ENCODE measurements at regions not wholly inside any gene's neighbourhood (a gene's known extent, or its start where the extent isn't known, plus 50 kb on each side); places are given as distances from the start of the nearest gene placed in this dataset.

GRCh38 chr18:64699081-64699480, 550.2 kb upstream of the LINC00305 start:
- no peaks in the 10 kb centered on the region for H3K27me3 ChIP-seq (ENCODE audit: low read depth, low read length)
- H3K4me2 ChIP-seq (ENCODE audit: low read length): no peak overlapping the region
- H2AFZ ChIP-seq (ENCODE audit: low read depth, low read length): no peak overlapping the region
- no peak for TF ChIP-seq EZH2phosphoT487 (IDR thresholded peaks at IDR 0.05; ENCODE audit: low read depth)
- no peak for TF ChIP-seq CTCF (IDR thresholded peaks at IDR 0.05; ENCODE audit: low read depth, low read length)
- H3K9ac ChIP-seq (ENCODE audit: low read length): no peak overlapping the region
- no peaks in the 10 kb centered on the region for H3K36me3 ChIP-seq (replicated peaks; ENCODE audit: low read depth, low read length)
- H3K79me2 ChIP-seq (ENCODE audit: low read length): no peaks in the 10 kb centered on the region
- H3K9me3 ChIP-seq (ENCODE audit: insufficient read depth, low read length): no peaks in the 10 kb centered on the region
- no peak overlapping the region for H3K27ac ChIP-seq (ENCODE audit: low read length)
- H3K4me3 ChIP-seq (ENCODE audit: low read length): no peak overlapping the region
- H4K20me1 ChIP-seq (ENCODE audit: insufficient read depth, low read length): no peaks in the 10 kb centered on the region
- H3K4me1 ChIP-seq (ENCODE audit: low read length): no peaks in the 10 kb centered on the region; the same call in 1 of the 2 replicates

GRCh38 chr18:64695851-64696553, 547.1 kb upstream of the LINC00305 start:
- TF ChIP-seq EZH2phosphoT487 (IDR thresholded peaks at IDR 0.05; ENCODE audit: low read depth): no peak
- no peak for TF ChIP-seq CTCF (IDR thresholded peaks at IDR 0.05; ENCODE audit: low read depth, low read length)
- no peak overlapping the region for H3K9ac ChIP-seq (ENCODE audit: low read length)
- H4K20me1 ChIP-seq (ENCODE audit: insufficient read depth, low read length): no peaks in the 10 kb centered on the region

GRCh38 chr18:64693766-64694165, 544.9 kb upstream of the LINC00305 start:
- no peak overlapping the region for H3K27ac ChIP-seq (ENCODE audit: low read length)
- no peaks in the 10 kb centered on the region for H3K9me3 ChIP-seq (ENCODE audit: insufficient read depth, low read length)
- H3K9ac ChIP-seq (ENCODE audit: low read length): no peak overlapping the region
- H4K20me1 ChIP-seq (ENCODE audit: insufficient read depth, low read length): no peaks in the 10 kb centered on the region
- no peak overlapping the region for H3K4me3 ChIP-seq (ENCODE audit: low read length)
- no peaks in the 10 kb centered on the region for H3K36me3 ChIP-seq (replicated peaks; ENCODE audit: low read depth, low read length)
- no peaks in the 10 kb centered on the region; the same call in 1 of the 2 replicates for H3K4me1 ChIP-seq (ENCODE audit: low read length)
- no peaks in the 10 kb centered on the region for H3K79me2 ChIP-seq (ENCODE audit: low read length)
- H3K4me2 ChIP-seq (ENCODE audit: low read length): no peak overlapping the region
- H3K27me3 ChIP-seq (ENCODE audit: low read depth, low read length): no peaks in the 10 kb centered on the region
- H2AFZ ChIP-seq (ENCODE audit: low read depth, low read length): no peak overlapping the region
- TF ChIP-seq CTCF (IDR thresholded peaks at IDR 0.05; ENCODE audit: low read depth, low read length): no peak
- TF ChIP-seq EZH2phosphoT487 (IDR thresholded peaks at IDR 0.05; ENCODE audit: low read depth): no peak

More at GRCh38 chr18:64695851-64696553, 547.1 kb upstream of the LINC00305 start:
- no peak overlapping the region for H3K4me3 ChIP-seq (ENCODE audit: low read length)
- H3K27ac ChIP-seq (ENCODE audit: low read length): no peak overlapping the region
- no peak overlapping the region for H3K4me2 ChIP-seq (ENCODE audit: low read length)
- no peaks in the 10 kb centered on the region for H3K36me3 ChIP-seq (replicated peaks; ENCODE audit: low read depth, low read length)
- no peaks in the 10 kb centered on the region for H3K27me3 ChIP-seq (ENCODE audit: low read depth, low read length)
- no peaks in the 10 kb centered on the region for H3K9me3 ChIP-seq (ENCODE audit: insufficient read depth, low read length)
- H3K79me2 ChIP-seq (ENCODE audit: low read length): no peaks in the 10 kb centered on the region
- H2AFZ ChIP-seq (ENCODE audit: low read depth, low read length): peak overlapping the region; percentile 64
- no peaks in the 10 kb centered on the region; the same call in 1 of the 2 replicates for H3K4me1 ChIP-seq (ENCODE audit: low read length)

GRCh38 chr18:64692826-64693225, 543.9 kb upstream of the LINC00305 start:
- H3K4me3 ChIP-seq (ENCODE audit: low read length): no peak overlapping the region
- TF ChIP-seq EZH2phosphoT487 (IDR thresholded peaks at IDR 0.05; ENCODE audit: low read depth): no peak
- TF ChIP-seq CTCF (IDR thresholded peaks at IDR 0.05; ENCODE audit: low read depth, low read length): no peak

More at GRCh38 chr18:64692826-64693225, 543.9 kb upstream of the LINC00305 start:
- Histone ChIP-seq H3K4me2 (ENCODE audit: low read length) (no peak overlapping the region), H3K27ac (ENCODE audit: low read length) (no peak overlapping the region), H3K9ac (ENCODE audit: low read length) (no peak overlapping the region), H3K4me1 (ENCODE audit: low read length) (no peaks in the 10 kb centered on the region; the same call in 1 of the 2 replicates), H3K27me3 (ENCODE audit: low read depth, low read length) (no peaks in the 10 kb centered on the region), H3K79me2 (ENCODE audit: low read length) (no peaks in the 10 kb centered on the region), H3K36me3 (replicated peaks; ENCODE audit: low read depth, low read length) (no peaks in the 10 kb centered on the region), H2AFZ (ENCODE audit: low read depth, low read length) (no peak overlapping the region), H4K20me1 (ENCODE audit: insufficient read depth, low read length) (no peaks in the 10 kb centered on the region), H3K9me3 (ENCODE audit: insufficient read depth, low read length) (no peaks in the 10 kb centered on the region)

Data from OCI-LY3 (cell line).